ENCODE measurements at regions not wholly inside any gene's neighbourhood (a gene's known extent, or its start where the extent isn't known, plus 50 kb on each side); places are given as distances from the start of the nearest gene placed in this dataset.

- no peak overlapping the region for H3K4me3 ChIP-seq (ENCODE audit: low read depth, low read length)
- H3K27me3 ChIP-seq (ENCODE audit: control insufficient read depth, insufficient read depth, low read length): peaks cover 20% of the 10 kb centered on the region
- no peaks in the 10 kb centered on the region; the same call in 1 of the 2 replicates for H3K9me3 ChIP-seq (ENCODE audit: control insufficient read depth, insufficient read depth, low read length)
- POLR2A ChIA-PET: no interaction called here
- no peak overlapping the region for H3K27ac ChIP-seq (ENCODE audit: low read depth, low read length)
- CTCF ChIA-PET: no interaction called here
- TF ChIP-seq CTCF (IDR thresholded peaks at IDR 0.05; ENCODE audit: low read depth, low read length): no peak
- no peak for DNase-seq (ENCODE audit: low read depth, low spot score)
Observed at GRCh38 chr11:115959081-115959486, 454.9 kb upstream of the CADM1 start.

- POLR2A ChIA-PET: no interaction called here
- no peaks in the 10 kb centered on the region; the same call in 1 of the 2 replicates for H3K9me3 ChIP-seq (ENCODE audit: control insufficient read depth, insufficient read depth, low read length)
- DNase-seq (ENCODE audit: low read depth, low spot score): no peak
- H3K4me3 ChIP-seq (ENCODE audit: low read depth, low read length): no peak overlapping the region
- CTCF ChIA-PET: no interaction called here
- H3K27ac ChIP-seq (ENCODE audit: low read depth, low read length): no peak overlapping the region
- no peak for TF ChIP-seq CTCF (IDR thresholded peaks at IDR 0.05; ENCODE audit: low read depth, low read length)
- H3K27me3 ChIP-seq (ENCODE audit: control insufficient read depth, insufficient read depth, low read length): peaks cover 20% of the 10 kb centered on the region
Observed at GRCh38 chr11:115958089-115959000, 454.1 kb upstream of the CADM1 start.

DNA sequence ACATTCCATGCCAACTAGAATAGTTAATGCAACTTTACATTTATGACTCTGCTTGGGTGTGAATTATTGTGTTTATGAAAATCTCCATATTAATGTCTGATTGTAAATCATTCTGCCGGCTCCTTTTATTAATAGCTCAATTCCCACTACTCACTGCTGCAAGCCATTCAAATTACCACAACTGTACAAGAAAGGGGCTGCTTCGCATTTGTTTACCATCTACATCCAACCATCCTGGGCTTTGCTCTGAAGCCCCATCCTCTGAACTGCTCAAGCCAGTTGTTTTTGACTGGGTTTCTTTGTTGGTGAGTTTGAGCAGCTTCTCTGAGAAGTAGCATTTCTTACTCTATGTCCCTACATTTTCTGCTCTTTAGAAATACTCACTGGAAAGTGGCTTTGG is 451.6 kb upstream of the CADM1 start:
- Histone ChIP-seq H3K4me3 (ENCODE audit: low read depth, low read length) (no peak overlapping the region), H3K27me3 (ENCODE audit: control insufficient read depth, insufficient read depth, low read length) (peaks cover 19% of the 10 kb centered on the region), H3K9me3 (ENCODE audit: control insufficient read depth, insufficient read depth, low read length) (peaks cover 7% of the 10 kb centered on the region), H3K27ac (ENCODE audit: low read depth, low read length) (no peak overlapping the region)
- CTCF ChIA-PET: interaction anchor here (0.6 kb wide), 1 partner anchor 12 kb away, joined by 3 read pairs; no protein-coding TSS in a partner anchor
- POLR2A ChIA-PET: no interaction called here
- DNase-seq (ENCODE audit: low read depth, low spot score): no peak
- TF ChIP-seq CTCF (IDR thresholded peaks at IDR 0.05; ENCODE audit: low read depth, low read length): no peak

DNA sequence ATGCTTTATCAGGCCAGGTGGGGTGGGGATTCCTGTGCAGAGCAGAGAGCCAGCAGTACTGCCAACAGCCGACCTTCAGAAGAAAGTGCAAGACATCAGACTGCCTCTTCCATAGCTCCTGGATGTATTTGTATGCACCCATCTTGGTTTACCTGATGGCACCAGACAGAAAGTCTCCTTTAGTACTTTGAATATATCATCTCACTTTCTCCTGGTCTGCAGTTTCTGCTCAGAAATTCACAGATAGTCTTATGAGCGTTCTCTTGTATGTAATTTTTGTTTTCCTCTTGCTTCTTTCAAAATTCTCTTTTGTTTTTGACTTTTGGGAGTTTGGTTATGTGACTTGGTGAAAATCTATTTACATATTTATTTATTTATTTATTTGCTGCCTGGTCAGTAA is 446.4 kb upstream of the CADM1 start:
- Histone ChIP-seq H3K9me3 (ENCODE audit: control insufficient read depth, insufficient read depth, low read length) (peaks cover 14% of the 10 kb centered on the region), H3K4me3 (ENCODE audit: low read depth, low read length) (no peak overlapping the region), H3K27me3 (ENCODE audit: control insufficient read depth, insufficient read depth, low read length) (peaks cover 28% of the 10 kb centered on the region), H3K27ac (ENCODE audit: low read depth, low read length) (no peak overlapping the region)
- DNase-seq (ENCODE audit: low read depth, low spot score): no peak
- POLR2A ChIA-PET: no interaction called here
- no peak for TF ChIP-seq CTCF (IDR thresholded peaks at IDR 0.05; ENCODE audit: low read depth, low read length)
- CTCF ChIA-PET: no interaction called here

- Histone ChIP-seq H3K4me3 (ENCODE audit: low read depth, low read length) (no peak overlapping the region), H3K9me3 (ENCODE audit: control insufficient read depth, insufficient read depth, low read length) (no peaks in the 10 kb centered on the region), H3K27me3 (ENCODE audit: control insufficient read depth, insufficient read depth, low read length) (peaks cover 16% of the 10 kb centered on the region), H3K27ac (ENCODE audit: low read depth, low read length) (no peak overlapping the region)
- DNase-seq (ENCODE audit: low read depth, low spot score): no peak
- ChIA-PET POLR2A (no interaction called here), CTCF (no interaction called here)
- no peak for TF ChIP-seq CTCF (IDR thresholded peaks at IDR 0.05; ENCODE audit: low read depth, low read length)
Observed at GRCh38 chr11:115944596-115944995, 440.4 kb upstream of the CADM1 start.
